IMR-90 (cell line): ENCODE measurements at regions not wholly inside any gene's neighbourhood (a gene's known extent, or its start where the extent isn't known, plus 50 kb on each side); places are given as distances from the start of the nearest gene placed in this dataset.

ENCODE experiments used
- ATAC-seq: fragments of 200-7000 bp; cut with Tn5 transposase; 2 replicates; pipeline ENCODE4 v1.9.1; 2020; ENCODE audit warnings: low read depth, mild to moderate bottlenecking, moderate library complexity
- BruUV-seq: library from RNA; stranded (reverse); fragments of 400-500 nt; replicated peaks from 2 replicates; lab custom pipeline; 2021; lab: Mats Ljungman, UMichigan
- CTCF ChIA-PET: fragments of 300-600 bp; formaldehyde crosslinking; extraction: SDS; loops from one replicate; lab custom pipeline; 2021; ENCODE audit warnings: antibody characterized with exemption; lab: Yijun Ruan, JAX
- POLR2A ChIA-PET: fragments of 300-600 bp; sonication (Branson Sonifier 250); formaldehyde crosslinking; loops from one replicate; lab custom pipeline; 2022; ENCODE audit warnings: antibody characterized with exemption; ENCODE audit not compliant: unreplicated experiment; lab: Charles Lee
- DNase-seq: peaks from one replicate; pipeline ENCODE4 v3.0.0; 2013
- H2AFZ ChIP-seq: replicated peaks from 2 replicates; pipeline ENCODE3; 2013; ENCODE audit warnings: low read length, mild to moderate bottlenecking; ENCODE audit not compliant: poor library complexity
- H2AK5ac ChIP-seq: 2 replicates; pipeline ENCODE4 v1.6.1; 2013; ENCODE audit warnings: low read depth, low read length, inconsistent platforms
- H2AK9ac ChIP-seq: replicated peaks from 2 replicates; pipeline ENCODE3; 2013; ENCODE audit warnings: mild to moderate bottlenecking, low read depth, low read length, moderate library complexity; ENCODE audit not compliant: poor library complexity
- H2BK120ac ChIP-seq: 2 replicates; pipeline ENCODE4 v1.6.1; 2013; ENCODE audit warnings: low read depth, low read length, inconsistent platforms
- H2BK15ac ChIP-seq: 3 replicates; pipeline ENCODE4 v1.6.1; 2013; ENCODE audit warnings: low read depth, low read length, inconsistent platforms
- H2BK20ac ChIP-seq: 2 replicates; pipeline ENCODE4 v1.6.1; 2013; ENCODE audit warnings: low read depth, mild to moderate bottlenecking, inconsistent platforms, low read length, moderate library complexity
- H2BK5ac ChIP-seq: 2 replicates; pipeline ENCODE4 v1.6.1; 2013; ENCODE audit warnings: mild to moderate bottlenecking, low read depth, low read length, inconsistent platforms; ENCODE audit not compliant: poor library complexity, severe bottlenecking
- H3K14ac ChIP-seq: replicated peaks from 2 replicates; pipeline ENCODE4 v1.6.1; 2013; ENCODE audit warnings: low read depth, low read length, inconsistent platforms
- H3K18ac ChIP-seq: 2 replicates; pipeline ENCODE4 v1.6.1; 2013; ENCODE audit warnings: low read depth, low read length, control low read depth
- H3K23ac ChIP-seq: 2 replicates; pipeline ENCODE4 v1.6.1; 2013; ENCODE audit warnings: low read depth, low read length, inconsistent platforms
- H3K27ac ChIP-seq: 2 replicates; pipeline ENCODE4 v1.5.1; 2013; ENCODE audit warnings: mild to moderate bottlenecking, control low read depth, low read length; ENCODE audit not compliant: insufficient read depth
- H3K27me3 ChIP-seq: 2 replicates; pipeline ENCODE4 v1.6.1; 2013; ENCODE audit warnings: low read length; ENCODE audit not compliant: control insufficient read depth, insufficient read depth
- H3K36me3 ChIP-seq: 2 replicates; pipeline ENCODE4 v1.6.1; 2013; ENCODE audit warnings: low read length, mixed read lengths; ENCODE audit not compliant: control insufficient read depth, insufficient read depth
- H3K4ac ChIP-seq: 2 replicates; pipeline ENCODE4 v1.6.1; 2013; ENCODE audit warnings: low read depth, low read length, inconsistent platforms
- H3K4me1 ChIP-seq: 2 replicates; pipeline ENCODE4 v1.6.1; 2013; ENCODE audit warnings: low read length, mixed read lengths; ENCODE audit not compliant: control insufficient read depth, insufficient read depth
- H3K4me2 ChIP-seq: 2 replicates; pipeline ENCODE4 v1.6.1; 2013; ENCODE audit warnings: low read depth, mild to moderate bottlenecking, control low read depth, low read length, moderate library complexity
- H3K4me3 ChIP-seq: 2 replicates; pipeline ENCODE4 v1.5.1; 2013; ENCODE audit warnings: low read depth, mild to moderate bottlenecking, control low read depth, low read length, moderate library complexity; ENCODE audit not compliant: insufficient read depth
- H3K56ac ChIP-seq: 2 replicates; pipeline ENCODE4 v1.6.1; 2013; ENCODE audit warnings: low read length, inconsistent platforms; ENCODE audit not compliant: insufficient read depth; ENCODE audit errors: extremely low read depth
- H3K79me1 ChIP-seq, 2 experiments: 2 replicates each; pipeline ENCODE4 v1.6.1; 2013; ENCODE audit warnings: low read length in 2 of 2, inconsistent platforms in 1 of 2, low read depth in 1 of 2
- H3K9ac ChIP-seq: 2 replicates; pipeline ENCODE4 v1.6.1; 2013; ENCODE audit warnings: low read depth, low read length, control low read depth
- H3K9me1 ChIP-seq: 2 replicates; pipeline ENCODE4 v1.6.1; 2013; ENCODE audit warnings: low read length, inconsistent platforms; ENCODE audit not compliant: insufficient read depth
- H3K9me3 ChIP-seq: 2 replicates; pipeline ENCODE4 v1.6.1; 2013; ENCODE audit warnings: low read length; ENCODE audit not compliant: control insufficient read depth, insufficient read depth
- H4K20me1 ChIP-seq: 2 replicates; pipeline ENCODE4 v1.6.1; 2013; ENCODE audit warnings: low read length, inconsistent platforms; ENCODE audit not compliant: insufficient read depth
- H4K5ac ChIP-seq: 2 replicates; pipeline ENCODE4 v1.6.1; 2013; ENCODE audit warnings: mild to moderate bottlenecking, low read depth, low read length, control low read depth
- H4K8ac ChIP-seq, 2 experiments: 2 replicates each; pipeline ENCODE4 v1.6.1; 2013; ENCODE audit warnings: low read depth in 2 of 2, low read length in 2 of 2, control low read depth in 1 of 2, inconsistent platforms in 1 of 2
- H4K91ac ChIP-seq: 2 replicates; pipeline ENCODE4 v1.6.1; 2013; ENCODE audit warnings: low read depth, low read length, inconsistent platforms; ENCODE audit not compliant: insufficient read depth
- BHLHE40 ChIP-seq: fragments of 150-350 bp; IDR thresholded peaks from 2 replicates; pipeline ENCODE4 v1.6.1; 2016; ENCODE audit warnings: mild to moderate bottlenecking, low read depth, low read length
- CEBPB ChIP-seq: IDR thresholded peaks from 2 replicates; pipeline ENCODE4 v1.6.1; 2012; ENCODE audit warnings: low read depth, low read length, improper control_type of control experiment
- FOS ChIP-seq: fragments of 150-350 bp; IDR thresholded peaks from 2 replicates; pipeline ENCODE4 v1.6.1; 2016; ENCODE audit warnings: low read depth, low read length
- MAFK ChIP-seq: IDR thresholded peaks from 2 replicates; pipeline ENCODE4 v1.6.1; 2012; ENCODE audit warnings: low read depth, low read length, improper control_type of control experiment
- NFE2L2 ChIP-seq: fragments of 150-350 bp; IDR thresholded peaks from 2 replicates; pipeline ENCODE4 v1.6.1; 2016; ENCODE audit warnings: low read depth, mild to moderate bottlenecking, low read length
- RCOR1 ChIP-seq: IDR thresholded peaks from 2 replicates; pipeline ENCODE4 v1.6.1; 2012; ENCODE audit warnings: mild to moderate bottlenecking, low read length, improper control_type of control experiment; ENCODE audit not compliant: insufficient replicate concordance
- USF2 ChIP-seq: fragments of 150-350 bp; IDR thresholded peaks from 2 replicates; pipeline ENCODE4 v1.6.1; 2017; ENCODE audit warnings: mild to moderate bottlenecking, antibody characterized with exemption, low read length, low read depth
- WGBS, 2 experiments: methylation state at CpG; one replicate each; pipeline versions ENCODE4 v1.1.5 to v1.1.7; 2013; ENCODE audit warnings: missing lambda C conversion rate in 2 of 2; ENCODE audit not compliant: insufficient read length in 1 of 2; ENCODE audit errors: extremely low coverage in 2 of 2; 5-methylcytosine and 5-hydroxymethylcytosine counted together
- dilution Hi-C: fragments of 300-500 bp; cut with HindIII; formaldehyde crosslinking; loops from one replicate; pipeline ENCODE4 v1.14.3; 2018; ENCODE audit warnings: low sequenced_read_pairs; ENCODE audit not compliant: unreplicated experiment
- in situ Hi-C: fragments of 300-500 bp; cut with MboI; formaldehyde crosslinking; loops from 3 replicates; pipeline ENCODE4 v1.14.3; 2019; ENCODE audit warnings: low sequenced_read_pairs, inconsistent platforms, mixed read lengths
- intact Hi-C: fragments of 100-400 bp; cut with micrococcal nuclease; formaldehyde crosslinking; loops from 2 replicates; pipeline ENCODE4 v1.10.0; 2022

GRCh38 chr7:114819616-114820362, 102.1 kb upstream of the MDFIC start:
- H3K9me1 ChIP-seq = no peaks in the 10 kb centered on the region; the same call in 1 of the 2 replicates
- CTCF ChIA-PET = interaction anchor here (0.8 kb wide), 1 partner anchor 393 kb away, joined by 3 read pairs; no protein-coding TSS in a partner anchor

More at GRCh38 chr7:114819616-114820362, 102.1 kb upstream of the MDFIC start:
- no TSS peak for BruUV-seq
- no CpG with 5 or more reads among the region's 3 CpGs for WGBS, 2 experiments
- H3K23ac ChIP-seq = peak overlapping the region; percentile 18; the same call in 1 of the 2 replicates
- peak overlapping the region; percentile 80; the same call in 1 of the 2 replicates for H4K91ac ChIP-seq
- no peak overlapping the region for H3K9ac ChIP-seq
- ATAC-seq (peak; percentile 86), DNase-seq (peak; percentile 98)
- H3K36me3 ChIP-seq = no peaks in the 10 kb centered on the region
- intact Hi-C loops = no loop called here
- no peak overlapping the region for H3K56ac ChIP-seq
- peak overlapping the region; percentile 91 for H2BK120ac ChIP-seq
- peak overlapping the region; percentile 37; the same call in 1 of the 2 replicates for H3K27ac ChIP-seq
- H2BK20ac ChIP-seq = peak overlapping the region; percentile 91
- peak overlapping the region; percentile 81; the same call in 2 of the 3 replicates for H2BK15ac ChIP-seq
- peaks cover 7% of the 10 kb centered on the region for H3K4me1 ChIP-seq
- TF ChIP-seq MAFK (peak; percentile 76), CEBPB (peak; percentile 99), BHLHE40 (peak; percentile 81), USF2 (no peak), RCOR1 (no peak), FOS (peak; percentile 55; the same call in 1 of the 2 replicates), NFE2L2 (peak; percentile 98)
- dilution Hi-C loops = no loop called here
- peak overlapping the region; percentile 41; the same call in 1 of the 2 replicates for H3K14ac ChIP-seq
- H3K4me2 ChIP-seq = peak overlapping the region; percentile 61; the same call in 1 of the 2 replicates
- H2AFZ ChIP-seq = no peak overlapping the region
- POLR2A ChIA-PET = no interaction called here
- no peak overlapping the region for H3K4me3 ChIP-seq
- peak overlapping the region; percentile 79; the same call in 1 of the 2 replicates for H3K18ac ChIP-seq
- H3K9me3 ChIP-seq = no peaks in the 10 kb centered on the region
- peak overlapping the region; percentile 83 for H2AK5ac ChIP-seq
- peak overlapping the region; percentile 78 for H2BK5ac ChIP-seq
- in situ Hi-C loops = no loop called here
- H2AK9ac ChIP-seq = peak overlapping the region; percentile 11
- peak overlapping the region; percentile 81 for H3K4ac ChIP-seq
- peak overlapping the region; percentile 43; the same call in 1 of the 2 replicates for H4K5ac ChIP-seq
- H4K20me1 ChIP-seq = no peaks in the 10 kb centered on the region
- peak overlapping the region in 1 of 2 experiments; percentile 37; a peak in 3 of 4 replicates for H4K8ac ChIP-seq
- H3K79me1 ChIP-seq = no peaks in the 10 kb centered on the region
- no peaks in the 10 kb centered on the region for H3K27me3 ChIP-seq
